Common myeloid progenitor, CD34-positive (primary cell): ENCODE measurements at regions not wholly inside any gene's neighbourhood (a gene's known extent, or its start where the extent isn't known, plus 50 kb on each side); places are given as distances from the start of the nearest gene placed in this dataset.

Source experiments
- CTCF ChIA-PET: fragments of 350-600 bp; sonication (Branson Sonifier 250); formaldehyde crosslinking; loops from one replicate; lab custom pipeline; 2021; ENCODE audit warnings: antibody characterized with exemption; lab: Charles Lee
- POLR2A ChIA-PET: fragments of 350-600 bp; sonication (Branson Sonifier 250); formaldehyde crosslinking; loops from one replicate; lab custom pipeline; 2021; ENCODE audit warnings: antibody characterized with exemption; lab: Charles Lee
- DNase-seq, 3 donors: peaks; one replicate each; pipeline versions ENCODE4 v3.0.0 to v3.0.0-alpha.2; 2013
- H3K27ac ChIP-seq, 2 experiments: 1 replicate in 1 of 2; 2 replicates in 1 of 2; pipeline ENCODE4 v1.7.0; 2013; ENCODE audit warnings: inconsistent platforms in 2 of 2, low read length in 2 of 2, mild to moderate bottlenecking in 2 of 2, low read depth in 1 of 2, moderate library complexity in 1 of 2; ENCODE audit not compliant: severe bottlenecking in 2 of 2, insufficient read depth in 1 of 2, poor library complexity in 1 of 2
- H3K27me3 ChIP-seq, 5 experiments: replicated peaks in 2 of 5; 1 replicate in 3 of 5; 2 replicates in 2 of 5; pipeline versions ENCODE4 v1.6.1 to v1.7.0; 2013; ENCODE audit warnings: low read length in 4 of 5, mild to moderate bottlenecking in 2 of 5, moderate library complexity in 2 of 5, inconsistent platforms in 1 of 5; ENCODE audit not compliant: insufficient read depth in 5 of 5, control insufficient read depth in 4 of 5
- H3K36me3 ChIP-seq, 4 experiments: 1 replicate in 2 of 4; 2 replicates in 2 of 4; pipeline versions ENCODE4 v1.6.1 to v1.7.0; 2013; ENCODE audit warnings: low read length in 3 of 4, control low read depth in 1 of 4, mild to moderate bottlenecking in 1 of 4; ENCODE audit not compliant: control insufficient read depth in 4 of 4, insufficient read depth in 4 of 4
- H3K4me1 ChIP-seq, 4 experiments: 1 replicate in 3 of 4; 2 replicates in 1 of 4; pipeline versions ENCODE4 v1.6.1 to v1.7.1; 2013; ENCODE audit warnings: low read length in 3 of 4, mild to moderate bottlenecking in 3 of 4, control low read depth in 1 of 4, inconsistent platforms in 1 of 4, moderate library complexity in 1 of 4; ENCODE audit not compliant: control insufficient read depth in 4 of 4, insufficient read depth in 4 of 4; ENCODE audit errors: control extremely low read depth in 1 of 4
- H3K4me3 ChIP-seq, 7 experiments: 1 replicate in 4 of 7; 2 replicates in 3 of 7; pipeline versions ENCODE4 v1.5.1 to v1.7.0; 2013; ENCODE audit warnings: mild to moderate bottlenecking in 7 of 7, low read length in 6 of 7, moderate library complexity in 6 of 7, inconsistent platforms in 2 of 7, low read depth in 2 of 7, control low read depth in 1 of 7; ENCODE audit not compliant: insufficient read depth in 4 of 7, control insufficient read depth in 1 of 7; ENCODE audit errors: extremely low read depth in 1 of 7
- H3K9me3 ChIP-seq, 5 experiments: 1 replicate in 4 of 5; 2 replicates in 1 of 5; pipeline versions ENCODE4 v1.6.1 to v1.7.1; 2013; ENCODE audit warnings: low read length in 4 of 5, mild to moderate bottlenecking in 2 of 5, inconsistent platforms in 1 of 5, low read depth in 1 of 5, moderate library complexity in 1 of 5; ENCODE audit not compliant: control insufficient read depth in 4 of 5, insufficient read depth in 2 of 5; ENCODE audit errors: control extremely low read depth in 1 of 5
- WGBS: methylation state at CpG from one replicate; pipeline ENCODE4 v1.1.5; 2013; ENCODE audit not compliant: insufficient coverage; 5-methylcytosine and 5-hydroxymethylcytosine counted together

- H3K9me3 ChIP-seq: no peaks in the 10 kb centered on the region
- POLR2A ChIA-PET: no interaction called here
- CTCF ChIA-PET: no interaction called here
- no peak for DNase-seq
- no peak overlapping the region for H3K4me3 ChIP-seq
- H3K36me3 ChIP-seq: no peaks in the 10 kb centered on the region
- WGBS: 100% methylated on average over 1 of the region's 1 CpG
- no peaks in the 10 kb centered on the region for H3K4me1 ChIP-seq
- H3K27ac ChIP-seq: no peak overlapping the region
- no peaks in the 10 kb centered on the region for H3K27me3 ChIP-seq
Observed at GRCh38 chr6:85961125-85961524, 318.4 kb upstream of the SYNCRIP start.

DNA sequence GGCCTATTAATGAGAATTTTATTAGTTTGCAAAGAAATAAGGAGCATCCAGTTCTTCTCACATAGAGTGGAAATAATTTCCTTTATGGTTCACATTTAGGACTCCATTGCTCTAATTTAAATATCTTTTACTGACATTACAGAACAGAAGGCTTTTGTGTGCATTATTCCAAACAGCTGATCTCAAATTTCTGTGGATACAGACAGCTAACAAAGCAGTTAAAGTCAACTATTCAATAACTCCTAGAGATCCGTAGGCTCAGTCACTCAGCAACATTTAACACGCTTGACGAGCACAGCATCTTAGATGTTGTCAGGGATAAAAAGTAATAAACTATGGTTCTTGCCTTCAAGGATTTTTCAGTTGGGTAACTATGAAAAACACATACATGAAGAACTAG lies 305.8 kb upstream of the SYNCRIP start:
- POLR2A ChIA-PET: no interaction called here
- H3K9me3 ChIP-seq: peaks cover 0 to 1% (median 0%) of the 10 kb centered on the region in 5 experiments

GRCh38 chr6:85945459-85946185 lies 302.9 kb upstream of the SYNCRIP start:
- Histone ChIP-seq H3K4me3 (no peak overlapping the region), H3K4me1 (no peaks in the 10 kb centered on the region), H3K36me3 (no peaks in the 10 kb centered on the region), H3K27me3 (no peaks in the 10 kb centered on the region), H3K9me3 (peaks cover 0 to 1% (median 0%) of the 10 kb centered on the region in 5 experiments), H3K27ac (no peak overlapping the region)
- ChIA-PET POLR2A (no interaction called here), CTCF (no interaction called here)
- no peak for DNase-seq
- WGBS: 87% methylated on average over 3 of the region's 6 CpGs

More for the DNA sequence above, 305.8 kb upstream of the SYNCRIP start:
- H3K36me3 ChIP-seq: no peaks in the 10 kb centered on the region
- H3K4me1 ChIP-seq: no peaks in the 10 kb centered on the region
- no peak overlapping the region for H3K27ac ChIP-seq
- no peaks in the 10 kb centered on the region for H3K27me3 ChIP-seq
- WGBS: no CpG with 5 or more reads among the region's 3 CpGs
- CTCF ChIA-PET: no interaction called here
- DNase-seq: no peak
- H3K4me3 ChIP-seq: no peak overlapping the region

GRCh38 chr6:85944776-85945175 lies 302.1 kb upstream of the SYNCRIP start:
- H3K4me1 ChIP-seq: no peaks in the 10 kb centered on the region
- H3K9me3 ChIP-seq: peaks cover 0 to 1% (median 0%) of the 10 kb centered on the region in 5 experiments
- ChIA-PET POLR2A (no interaction called here), CTCF (no interaction called here)
- no peak for DNase-seq
- no peaks in the 10 kb centered on the region for H3K27me3 ChIP-seq
- no peak overlapping the region for H3K27ac ChIP-seq
- 100% methylated on average over 1 of the region's 3 CpGs for WGBS
- H3K4me3 ChIP-seq: no peak overlapping the region
- H3K36me3 ChIP-seq: no peaks in the 10 kb centered on the region

GRCh38 chr6:85942844-85943243 lies 300.2 kb upstream of the SYNCRIP start:
- Histone ChIP-seq H3K27me3 (no peaks in the 10 kb centered on the region), H3K4me3 (no peak overlapping the region), H3K36me3 (no peaks in the 10 kb centered on the region), H3K4me1 (no peaks in the 10 kb centered on the region), H3K9me3 (no peaks in the 10 kb centered on the region), H3K27ac (no peak overlapping the region)
- no peak for DNase-seq
- ChIA-PET CTCF (no interaction called here), POLR2A (no interaction called here)
- 86% methylated on average over 1 of the region's 2 CpGs for WGBS

DNA sequence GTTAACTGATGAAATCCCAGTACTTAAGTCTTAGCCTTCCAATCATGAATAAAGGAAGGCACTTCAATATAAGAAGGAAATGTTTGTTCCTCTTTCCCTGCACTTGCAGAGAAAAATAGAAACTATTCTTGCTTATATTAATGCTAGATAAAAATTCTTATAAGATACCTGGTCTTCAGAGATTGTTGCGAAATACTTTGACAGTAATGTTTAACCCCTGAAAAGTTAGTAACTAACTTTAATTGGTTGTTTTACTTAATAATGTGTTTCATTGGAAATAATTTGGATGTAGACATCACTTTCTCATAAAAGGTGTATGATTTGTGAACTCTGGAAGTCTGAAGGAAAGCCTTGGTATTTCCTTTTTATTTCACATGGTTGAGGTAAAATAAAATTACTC lies 294.2 kb upstream of the SYNCRIP start:
- H3K4me1 ChIP-seq: no peaks in the 10 kb centered on the region
- no CpG with 5 or more reads among the region's 1 CpG for WGBS
- no peak overlapping the region for H3K27ac ChIP-seq
- ChIA-PET CTCF (no interaction called here), POLR2A (no interaction called here)
- H3K36me3 ChIP-seq: no peaks in the 10 kb centered on the region
- no peaks in the 10 kb centered on the region for H3K27me3 ChIP-seq
- H3K9me3 ChIP-seq: no peaks in the 10 kb centered on the region
- no peak for DNase-seq
- no peak overlapping the region for H3K4me3 ChIP-seq

GRCh38 chr6:85923013-85923430 lies 280.3 kb upstream of the SYNCRIP start:
- no peak overlapping the region for H3K27ac ChIP-seq
- H3K27me3 ChIP-seq: no peaks in the 10 kb centered on the region
- CTCF ChIA-PET: interaction anchor here (1.3 kb wide), 1 partner anchor 11 kb away, joined by 3 read pairs; no protein-coding TSS in a partner anchor
- H3K36me3 ChIP-seq: no peaks in the 10 kb centered on the region
- H3K4me1 ChIP-seq: no peaks in the 10 kb centered on the region
- POLR2A ChIA-PET: interaction anchor here (0.7 kb wide), 1 partner anchor 13 kb away, joined by 3 read pairs; no protein-coding TSS in a partner anchor
- no peaks in the 10 kb centered on the region for H3K9me3 ChIP-seq
- H3K4me3 ChIP-seq: no peak overlapping the region
- peak; percentile 10 to 37 (median 33) for DNase-seq
- WGBS: no CpG with 5 or more reads among the region's 2 CpGs
